ENCODE measurements at regions not wholly inside any gene's neighbourhood (a gene's known extent, or its start where the extent isn't known, plus 50 kb on each side); places are given as distances from the start of the nearest gene placed in this dataset.

- peaks cover 5% of the 10 kb centered on the region for H3K9me3 Mint-ChIP-seq (ENCODE audit: low read depth)
Measured at GRCh38 chr11:88434333-88434976, 96.9 kb upstream of the CTSC start.

GRCh38 chr11:88433536-88434230, 96.1 kb upstream of the CTSC start:
- Mint-ChIP-seq H3K27me3 (ENCODE audit: low read depth) (peaks cover 4% of the 10 kb centered on the region), H3K27ac (ENCODE audit: unreplicated experiment) (no peak overlapping the region), H3K4me3 (ENCODE audit: unreplicated experiment) (no peak overlapping the region), H3K9me3 (ENCODE audit: low read depth) (peaks cover 5% of the 10 kb centered on the region), H3K36me3 (ENCODE audit: low read depth) (no peaks in the 10 kb centered on the region), H3K4me1 (ENCODE audit: low read depth) (no peaks in the 10 kb centered on the region)
- DNase-seq (ENCODE audit: low spot score): no peak
- no peak for TF ChIP-seq CTCF (IDR thresholded peaks at IDR 0.05)

More at GRCh38 chr11:88434333-88434976, 96.9 kb upstream of the CTSC start:
- Mint-ChIP-seq H3K4me3 (ENCODE audit: unreplicated experiment) (no peak overlapping the region), H3K27ac (ENCODE audit: unreplicated experiment) (no peak overlapping the region), H3K4me1 (ENCODE audit: low read depth) (no peaks in the 10 kb centered on the region), H3K36me3 (ENCODE audit: low read depth) (no peaks in the 10 kb centered on the region), H3K27me3 (ENCODE audit: low read depth) (peaks cover 7% of the 10 kb centered on the region)
- DNase-seq (ENCODE audit: low spot score): no peak
- no peak for TF ChIP-seq CTCF (IDR thresholded peaks at IDR 0.05)

DNA sequence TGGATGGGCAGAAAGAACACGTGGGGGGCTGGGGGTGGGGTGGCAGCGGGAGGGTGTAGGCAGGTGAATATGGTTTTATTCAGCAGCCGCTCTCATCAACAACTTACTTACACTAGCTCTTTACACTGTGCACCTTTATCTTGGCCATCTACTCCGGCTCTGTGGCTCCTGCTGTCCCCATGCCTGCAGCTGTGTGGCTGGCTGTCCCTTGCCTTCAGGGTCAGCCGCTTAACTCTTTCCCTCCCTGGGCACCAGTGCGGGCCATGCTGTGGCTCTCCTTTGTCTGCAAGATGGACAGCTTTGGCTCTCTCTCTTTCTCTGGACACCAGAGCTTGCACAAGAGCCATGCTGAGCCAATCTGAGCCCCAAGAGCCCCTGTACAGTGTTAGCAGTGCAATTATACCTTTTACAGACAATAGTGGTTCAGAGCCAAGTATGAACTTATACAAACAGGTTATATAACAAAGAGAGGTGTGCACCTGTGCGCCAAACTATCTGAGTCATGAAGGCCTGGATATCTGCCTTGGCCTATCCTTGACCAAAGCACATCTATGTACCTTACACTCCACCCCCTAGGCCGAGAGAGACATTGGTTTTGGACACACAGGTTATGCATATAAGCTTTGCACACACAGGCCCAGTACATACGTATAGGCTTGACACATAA, 94.3 kb upstream of the CTSC start:
- H3K9me3 Mint-ChIP-seq (ENCODE audit: low read depth): peaks cover 2% of the 10 kb centered on the region
- peaks cover 9% of the 10 kb centered on the region for H3K27me3 Mint-ChIP-seq (ENCODE audit: low read depth)
- TF ChIP-seq CTCF (IDR thresholded peaks at IDR 0.05): no peak
- no peak overlapping the region for H3K4me3 Mint-ChIP-seq (ENCODE audit: unreplicated experiment)
- H3K36me3 Mint-ChIP-seq (ENCODE audit: low read depth): no peaks in the 10 kb centered on the region
- no peaks in the 10 kb centered on the region for H3K4me1 Mint-ChIP-seq (ENCODE audit: low read depth)
- H3K27ac Mint-ChIP-seq (ENCODE audit: unreplicated experiment): no peak overlapping the region
- no peak for DNase-seq (ENCODE audit: low spot score)

DNA sequence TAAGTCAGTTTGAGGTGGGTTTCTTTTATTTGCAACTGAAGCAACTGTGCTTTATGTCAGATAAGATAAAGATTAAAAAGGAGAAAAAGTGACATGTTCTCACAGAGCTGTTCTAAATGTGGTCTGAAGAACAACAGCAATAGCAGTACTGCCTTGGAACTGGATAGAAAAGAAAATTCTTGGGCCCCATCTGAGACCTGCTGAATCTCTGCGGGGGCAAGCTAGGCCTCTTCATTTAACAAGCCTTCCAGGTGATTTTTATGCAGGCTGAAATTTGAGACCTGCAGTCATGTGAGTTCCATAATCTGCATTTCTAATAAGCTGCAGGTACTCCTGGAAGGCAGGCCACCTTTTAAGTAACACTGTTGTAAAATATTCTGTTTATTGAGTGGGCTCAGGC, 91.4 kb upstream of the CTSC start:
- Mint-ChIP-seq H3K4me1 (ENCODE audit: low read depth) (no peaks in the 10 kb centered on the region), H3K4me3 (ENCODE audit: unreplicated experiment) (no peak overlapping the region), H3K27me3 (ENCODE audit: low read depth) (peaks cover 11% of the 10 kb centered on the region), H3K27ac (ENCODE audit: unreplicated experiment) (no peak overlapping the region), H3K9me3 (ENCODE audit: low read depth) (no peaks in the 10 kb centered on the region), H3K36me3 (ENCODE audit: low read depth) (no peaks in the 10 kb centered on the region)
- DNase-seq (ENCODE audit: low spot score): no peak
- no peak for TF ChIP-seq CTCF (IDR thresholded peaks at IDR 0.05)

GRCh38 chr11:88427719-88428118, 90.2 kb upstream of the CTSC start:
- Mint-ChIP-seq H3K4me3 (ENCODE audit: unreplicated experiment) (no peak overlapping the region), H3K4me1 (ENCODE audit: low read depth) (no peaks in the 10 kb centered on the region), H3K9me3 (ENCODE audit: low read depth) (no peaks in the 10 kb centered on the region), H3K36me3 (ENCODE audit: low read depth) (no peaks in the 10 kb centered on the region), H3K27me3 (ENCODE audit: low read depth) (peaks cover 11% of the 10 kb centered on the region), H3K27ac (ENCODE audit: unreplicated experiment) (no peak overlapping the region)
- no peak for DNase-seq (ENCODE audit: low spot score)
- no peak for TF ChIP-seq CTCF (IDR thresholded peaks at IDR 0.05)
